PC-9 (cell line): ENCODE measurements at regions not wholly inside any gene's neighbourhood (a gene's known extent, or its start where the extent isn't known, plus 50 kb on each side); places are given as distances from the start of the nearest gene placed in this dataset.

Experiments
- BruUV-seq: library from RNA; stranded (reverse); fragments of 400-500 nt; replicated peaks from 2 replicates; lab custom pipeline; 2021; lab: Mats Ljungman, UMichigan
- CTCF ChIA-PET: fragments of 300-600 bp; sonication (Branson Sonifier 250); formaldehyde crosslinking; loops from one replicate; lab custom pipeline; 2022; ENCODE audit warnings: antibody characterized with exemption; lab: Charles Lee
- POLR2A ChIA-PET: fragments of 300-600 bp; sonication (Branson Sonifier 250); formaldehyde crosslinking; loops from one replicate; lab custom pipeline; 2022; ENCODE audit warnings: antibody characterized with exemption; ENCODE audit not compliant: unreplicated experiment; lab: Charles Lee
- DNase-seq, 2 experiments: peaks; one replicate each; pipeline versions ENCODE4 v3.0.0 to v3.0.0-alpha.2; 2015 to 2022; ENCODE audit warnings: mixed read lengths in 1 of 2
- H2AFZ ChIP-seq: fragments of 200-600 bp; sonication (generic); 2 replicates; pipeline ENCODE4 v1.8.1; 2017; ENCODE audit warnings: antibody characterized with exemption
- H3F3A ChIP-seq: fragments of 200-600 bp; sonication (generic); 2 replicates; pipeline ENCODE4 v1.8.1; 2017; ENCODE audit warnings: antibody characterized with exemption, mild to moderate bottlenecking, low read depth; ENCODE audit not compliant: insufficient read depth
- H3K27ac ChIP-seq: fragments of 200-600 bp; sonication (generic); 2 replicates; pipeline ENCODE4 v1.6.1; 2016; ENCODE audit warnings: mixed run types
- H3K27me3 ChIP-seq: fragments of 200-600 bp; sonication (generic); 2 replicates; pipeline ENCODE4 v1.6.1; 2016; ENCODE audit warnings: low read depth, mixed run types; ENCODE audit not compliant: insufficient read depth
- H3K36me3 ChIP-seq: fragments of 200-600 bp; sonication (generic); 2 replicates; pipeline ENCODE4 v1.6.1; 2016; ENCODE audit warnings: low read depth, mixed run types
- H3K4me1 ChIP-seq: fragments of 200-600 bp; sonication (generic); replicated peaks from 2 replicates; pipeline ENCODE4 v1.6.1; 2016; ENCODE audit warnings: mixed run types; ENCODE audit not compliant: insufficient read depth
- H3K4me2 ChIP-seq: fragments of 200-600 bp; sonication (generic); 2 replicates; pipeline ENCODE4 v1.6.1; 2017; ENCODE audit warnings: mixed run types
- H3K4me3 ChIP-seq: fragments of 200-600 bp; sonication (generic); 2 replicates; pipeline ENCODE4 v1.6.1; 2016; ENCODE audit warnings: mixed run types
- H3K79me2 ChIP-seq: fragments of 200-600 bp; sonication (generic); 2 replicates; pipeline ENCODE4 v1.6.1; 2017; ENCODE audit warnings: low read depth, mixed run types
- H3K9me2 ChIP-seq: fragments of 200-600 bp; sonication (generic); 2 replicates; pipeline ENCODE4 v1.8.1; 2017; ENCODE audit warnings: mild to moderate bottlenecking; ENCODE audit not compliant: insufficient read depth
- H3K9me3 ChIP-seq: fragments of 200-600 bp; sonication (generic); 2 replicates; pipeline ENCODE4 v1.8.1; 2016; ENCODE audit warnings: low read depth; ENCODE audit not compliant: insufficient read depth
- H4K20me1 ChIP-seq: fragments of 200-600 bp; sonication (generic); 2 replicates; pipeline ENCODE4 v1.8.1; 2017; ENCODE audit not compliant: insufficient read depth
- EZH2 ChIP-seq: fragments of 200-600 bp; sonication (generic); IDR thresholded peaks from 2 replicates; pipeline ENCODE4 v1.8.0; 2017; ENCODE audit warnings: antibody characterized with exemption, low read depth
- intact Hi-C: fragments of 100-400 bp; cut with micrococcal nuclease; formaldehyde crosslinking; loops from one replicate; pipeline ENCODE4 v1.10.0; 2022; ENCODE audit not compliant: unreplicated experiment
- TF ChIP-seq, protein P1 (sequence below): fragments of 200-600 bp; sonication (generic); conservative IDR thresholded peaks from 2 replicates; pipeline ENCODE4 v1.6.1; 2017; ENCODE audit warnings: mixed run types, antibody characterized with exemption, mild to moderate bottlenecking, moderate library complexity

DNA sequence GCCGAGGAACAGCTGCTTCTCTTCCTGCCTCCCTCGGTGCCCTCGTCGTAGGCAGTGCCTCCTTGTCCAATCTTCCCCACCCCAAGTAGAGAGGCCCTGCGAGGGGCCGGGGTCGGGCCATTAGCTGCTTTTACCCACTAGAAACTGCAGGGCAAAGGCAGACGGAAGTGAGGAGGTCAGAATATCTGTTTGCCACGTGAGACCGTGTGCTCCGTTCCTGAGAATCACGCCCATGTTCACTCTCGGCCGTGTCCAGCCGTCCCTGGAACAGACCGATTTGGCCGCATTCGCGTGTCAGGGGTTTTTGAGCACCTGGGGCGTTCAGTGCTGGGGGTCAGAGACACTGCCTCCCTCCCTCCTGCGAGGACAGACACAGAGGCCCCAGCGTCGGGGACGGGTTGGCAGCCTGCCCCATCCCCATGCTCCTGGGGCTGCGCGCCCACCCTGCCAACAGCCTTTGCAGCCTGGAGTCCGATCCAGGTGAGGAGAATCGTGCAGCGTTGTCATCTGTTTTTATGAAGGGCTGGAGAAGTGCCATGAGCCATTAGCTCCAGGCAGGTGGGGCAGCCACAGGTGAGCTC is 982.2 kb downstream of the BRD1 start:
- no TSS peak for BruUV-seq
- no peak overlapping the region for H3K27ac ChIP-seq
- no peaks in the 10 kb centered on the region for H3K79me2 ChIP-seq
- no peaks in the 10 kb centered on the region for H3K9me3 ChIP-seq
- no peak overlapping the region for H2AFZ ChIP-seq
- H3K9me2 ChIP-seq, result no peaks in the 10 kb centered on the region
- H3K27me3 ChIP-seq, result peaks cover 96% of the 10 kb centered on the region
- no peak overlapping the region for H3K4me3 ChIP-seq
- ChIA-PET CTCF (no interaction called here), POLR2A (no interaction called here)
- H3K4me1 ChIP-seq, result no peaks in the 10 kb centered on the region
- DNase-seq, result no peak
- H3K36me3 ChIP-seq, result no peaks in the 10 kb centered on the region
- no peaks in the 10 kb centered on the region for H3F3A ChIP-seq
- intact Hi-C loops, result no loop called here
- no peak for TF ChIP-seq EZH2
- TF ChIP-seq, protein P1, sequence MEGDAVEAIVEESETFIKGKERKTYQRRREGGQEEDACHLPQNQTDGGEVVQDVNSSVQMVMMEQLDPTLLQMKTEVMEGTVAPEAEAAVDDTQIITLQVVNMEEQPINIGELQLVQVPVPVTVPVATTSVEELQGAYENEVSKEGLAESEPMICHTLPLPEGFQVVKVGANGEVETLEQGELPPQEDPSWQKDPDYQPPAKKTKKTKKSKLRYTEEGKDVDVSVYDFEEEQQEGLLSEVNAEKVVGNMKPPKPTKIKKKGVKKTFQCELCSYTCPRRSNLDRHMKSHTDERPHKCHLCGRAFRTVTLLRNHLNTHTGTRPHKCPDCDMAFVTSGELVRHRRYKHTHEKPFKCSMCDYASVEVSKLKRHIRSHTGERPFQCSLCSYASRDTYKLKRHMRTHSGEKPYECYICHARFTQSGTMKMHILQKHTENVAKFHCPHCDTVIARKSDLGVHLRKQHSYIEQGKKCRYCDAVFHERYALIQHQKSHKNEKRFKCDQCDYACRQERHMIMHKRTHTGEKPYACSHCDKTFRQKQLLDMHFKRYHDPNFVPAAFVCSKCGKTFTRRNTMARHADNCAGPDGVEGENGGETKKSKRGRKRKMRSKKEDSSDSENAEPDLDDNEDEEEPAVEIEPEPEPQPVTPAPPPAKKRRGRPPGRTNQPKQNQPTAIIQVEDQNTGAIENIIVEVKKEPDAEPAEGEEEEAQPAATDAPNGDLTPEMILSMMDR, result no peak
- H3K4me2 ChIP-seq, result no peak overlapping the region
- no peaks in the 10 kb centered on the region for H4K20me1 ChIP-seq

DNA sequence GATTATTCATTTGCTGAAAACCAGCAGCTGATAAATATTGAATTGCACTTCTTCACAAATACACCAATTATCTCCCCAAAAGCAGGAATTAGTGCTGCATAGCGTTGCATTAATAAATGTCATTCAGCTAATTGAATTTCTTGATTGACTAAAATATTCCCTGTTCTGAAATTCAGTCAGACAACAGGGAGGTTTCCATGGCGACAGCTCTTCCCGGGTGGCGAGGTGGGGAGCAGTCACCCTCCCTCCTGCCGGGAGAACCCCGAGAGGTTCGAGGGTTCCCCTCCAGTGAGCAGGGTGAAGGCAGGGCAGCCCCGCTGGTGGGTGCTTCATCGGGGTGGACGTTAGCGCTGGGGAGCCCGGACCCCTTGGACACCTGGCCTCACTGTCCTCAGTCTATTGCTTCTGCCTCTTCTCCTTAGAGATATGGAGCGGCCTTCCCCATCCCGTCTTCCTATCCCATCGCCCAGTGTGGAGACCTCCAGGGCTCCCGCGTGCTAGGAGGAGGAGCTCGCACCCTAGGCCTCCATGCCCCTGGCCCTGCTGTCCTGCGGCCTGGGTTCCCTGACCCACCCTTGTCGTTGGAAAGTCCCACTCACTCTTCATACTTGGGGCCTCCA is 983.5 kb downstream of the BRD1 start:
- Histone ChIP-seq H3K79me2 (no peaks in the 10 kb centered on the region), H3K36me3 (no peaks in the 10 kb centered on the region), H3K9me3 (no peaks in the 10 kb centered on the region), H2AFZ (no peak overlapping the region), H3K4me1 (no peaks in the 10 kb centered on the region), H3K4me2 (no peak overlapping the region), H3F3A (no peaks in the 10 kb centered on the region), H3K27ac (no peak overlapping the region), H3K4me3 (no peak overlapping the region), H3K9me2 (no peaks in the 10 kb centered on the region), H3K27me3 (peaks cover 95% of the 10 kb centered on the region), H4K20me1 (no peaks in the 10 kb centered on the region)
- BruUV-seq, result no TSS peak
- TF ChIP-seq EZH2, result no peak
- TF ChIP-seq, protein P1, result no peak
- ChIA-PET CTCF (no interaction called here), POLR2A (no interaction called here)
- DNase-seq, result no peak
- intact Hi-C loops, result no loop called here

DNA sequence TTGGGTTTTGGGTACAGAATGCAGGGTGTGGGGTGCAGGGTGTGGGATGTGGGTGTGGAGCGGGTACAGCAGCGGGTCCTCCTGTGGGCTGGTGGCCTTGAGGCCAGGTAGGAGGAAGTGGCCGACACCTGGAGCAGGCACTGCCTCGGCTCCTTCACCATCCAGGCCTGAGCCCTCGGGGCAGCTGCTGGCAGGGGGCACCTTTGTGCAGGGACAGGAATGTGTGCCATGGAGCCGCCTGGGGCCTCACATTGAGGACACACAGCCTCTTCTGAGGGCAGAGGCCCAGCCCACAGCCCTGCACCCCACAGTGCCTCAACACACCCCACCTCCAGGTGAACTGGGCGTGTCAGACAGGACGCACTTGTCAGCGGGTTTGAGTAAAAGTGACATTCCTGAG is 984.0 kb downstream of the BRD1 start:
- H3K4me2 ChIP-seq, result no peak overlapping the region
- no TSS peak for BruUV-seq
- no peaks in the 10 kb centered on the region for H4K20me1 ChIP-seq
- H2AFZ ChIP-seq, result no peak overlapping the region
- H3K4me1 ChIP-seq, result no peaks in the 10 kb centered on the region
- H3K9me2 ChIP-seq, result no peaks in the 10 kb centered on the region
- ChIA-PET POLR2A (no interaction called here), CTCF (no interaction called here)
- H3K27ac ChIP-seq, result no peak overlapping the region
- H3F3A ChIP-seq, result no peaks in the 10 kb centered on the region
- DNase-seq, result no peak
- H3K79me2 ChIP-seq, result no peaks in the 10 kb centered on the region
- H3K27me3 ChIP-seq, result peaks cover 97% of the 10 kb centered on the region
- no peaks in the 10 kb centered on the region for H3K36me3 ChIP-seq
- no peaks in the 10 kb centered on the region for H3K9me3 ChIP-seq
- H3K4me3 ChIP-seq, result no peak overlapping the region
- intact Hi-C loops, result no loop called here
- no peak for TF ChIP-seq EZH2
- TF ChIP-seq, protein P1, result no peak
